ENCODE measurements at regions not wholly inside any gene's neighbourhood (a gene's known extent, or its start where the extent isn't known, plus 50 kb on each side); places are given as distances from the start of the nearest gene placed in this dataset.

- TF ChIP-seq CTCF (IDR thresholded peaks at IDR 0.05; ENCODE audit: low read depth, low read length, missing control alignments) = no peak
- no peak overlapping the region for H3K4me3 ChIP-seq (ENCODE audit: low read depth, low read length)
- DNase-seq (ENCODE audit: low read depth) = no peak
Measured at GRCh38 chr14:54344445-54344844, 52.4 kb upstream of the CDKN3 start.

GRCh38 chr14:54346257-54346656 is 50.5 kb upstream of the CDKN3 start:
- H3K4me3 ChIP-seq (ENCODE audit: low read depth, low read length) = no peak overlapping the region
- no peak for DNase-seq (ENCODE audit: low read depth)
- TF ChIP-seq CTCF (IDR thresholded peaks at IDR 0.05; ENCODE audit: low read depth, low read length, missing control alignments) = no peak

All from GM12864 (cell line).